Coronary artery (tissue), 2 donors: ENCODE measurements at regions not wholly inside any gene's neighbourhood (a gene's known extent, or its start where the extent isn't known, plus 50 kb on each side); places are given as distances from the start of the nearest gene placed in this dataset.

ENCODE experiments used
- DNase-seq: peaks from one replicate; pipeline ENCODE4 v3.0.0-alpha.2; 2017; ENCODE audit warnings: low spot score
- H3K27ac ChIP-seq, 2 donors: fragments of 200-600 bp; sonication (generic); one replicate each; pipeline ENCODE4 v1.5.1; 2016 to 2019
- H3K4me3 ChIP-seq: fragments of 200-600 bp; sonication (generic); 2 replicates; pipeline ENCODE4 v1.5.1; 2016; ENCODE audit warnings: mild to moderate bottlenecking, moderate library complexity
- TF ChIP-seq, protein P1 (sequence below): fragments of 200-600 bp; sonication (generic); IDR thresholded peaks from one replicate; pipeline ENCODE4 v1.5.1; 2019; ENCODE audit warnings: antibody characterized with exemption

DNA sequence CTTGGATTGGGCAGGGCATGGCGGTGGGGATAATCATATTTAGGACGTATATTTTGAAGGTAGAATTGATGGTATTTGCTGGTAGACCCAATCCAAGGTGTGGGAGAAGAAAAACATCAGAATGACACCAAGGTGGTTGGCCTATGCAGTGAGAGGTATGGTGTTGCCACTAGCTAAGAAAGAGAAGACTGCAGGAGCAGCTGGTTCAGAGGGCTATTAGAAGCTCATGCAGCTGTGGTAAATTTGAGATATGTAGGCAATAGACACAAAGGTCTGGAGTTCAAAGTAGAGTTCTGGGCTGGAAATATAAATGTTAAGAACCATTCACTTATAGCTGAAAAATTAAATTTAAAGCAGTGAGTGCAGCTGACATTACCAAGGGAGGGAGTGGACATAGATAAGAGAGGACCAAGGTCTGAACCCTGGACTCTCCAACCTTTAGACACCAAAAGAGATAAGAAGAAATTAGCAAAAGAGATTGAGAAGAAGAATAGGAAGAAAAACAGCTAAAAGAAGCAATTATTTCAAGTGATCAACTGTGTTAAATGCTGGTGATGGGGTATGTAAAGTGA lies 74.7 kb upstream of the FAM169A start:
- no peak overlapping the region for H3K27ac ChIP-seq
- DNase-seq, result no peak
- H3K4me3 ChIP-seq, result no peak overlapping the region
- TF ChIP-seq, protein P1, sequence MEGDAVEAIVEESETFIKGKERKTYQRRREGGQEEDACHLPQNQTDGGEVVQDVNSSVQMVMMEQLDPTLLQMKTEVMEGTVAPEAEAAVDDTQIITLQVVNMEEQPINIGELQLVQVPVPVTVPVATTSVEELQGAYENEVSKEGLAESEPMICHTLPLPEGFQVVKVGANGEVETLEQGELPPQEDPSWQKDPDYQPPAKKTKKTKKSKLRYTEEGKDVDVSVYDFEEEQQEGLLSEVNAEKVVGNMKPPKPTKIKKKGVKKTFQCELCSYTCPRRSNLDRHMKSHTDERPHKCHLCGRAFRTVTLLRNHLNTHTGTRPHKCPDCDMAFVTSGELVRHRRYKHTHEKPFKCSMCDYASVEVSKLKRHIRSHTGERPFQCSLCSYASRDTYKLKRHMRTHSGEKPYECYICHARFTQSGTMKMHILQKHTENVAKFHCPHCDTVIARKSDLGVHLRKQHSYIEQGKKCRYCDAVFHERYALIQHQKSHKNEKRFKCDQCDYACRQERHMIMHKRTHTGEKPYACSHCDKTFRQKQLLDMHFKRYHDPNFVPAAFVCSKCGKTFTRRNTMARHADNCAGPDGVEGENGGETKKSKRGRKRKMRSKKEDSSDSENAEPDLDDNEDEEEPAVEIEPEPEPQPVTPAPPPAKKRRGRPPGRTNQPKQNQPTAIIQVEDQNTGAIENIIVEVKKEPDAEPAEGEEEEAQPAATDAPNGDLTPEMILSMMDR, result no peak

DNA sequence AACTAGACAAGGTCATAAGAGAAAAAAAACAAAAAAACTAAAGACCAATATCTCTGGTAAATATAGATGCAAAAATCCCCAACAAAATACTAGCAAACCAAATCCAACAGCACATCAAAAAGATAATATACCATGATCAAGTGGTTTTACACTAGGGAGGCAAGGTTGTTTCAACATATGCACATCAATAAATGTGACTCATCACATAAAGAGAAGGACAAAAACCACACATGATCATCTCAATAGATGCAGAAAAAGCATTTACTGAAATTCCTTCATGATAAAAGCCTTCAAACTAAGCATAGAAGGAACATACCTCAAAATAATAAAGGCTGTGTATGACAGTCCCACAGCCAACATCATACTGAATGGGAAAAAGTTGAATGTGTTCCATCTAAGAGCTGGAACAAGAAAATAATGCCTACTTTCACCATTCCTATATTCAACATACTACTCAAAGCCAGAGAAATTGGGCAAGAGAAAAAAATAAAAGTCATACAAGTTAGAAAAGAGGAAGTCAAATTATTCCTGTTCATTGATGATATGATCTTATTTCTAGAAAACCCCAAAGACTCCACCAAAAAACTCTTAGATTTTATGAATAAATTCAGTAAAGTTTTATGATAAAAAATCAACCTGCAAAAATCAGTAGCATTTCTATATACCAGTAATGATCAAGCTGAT lies 72.2 kb upstream of the FAM169A start:
- TF ChIP-seq, protein P1, result no peak
- no peak overlapping the region for H3K27ac ChIP-seq
- no peak overlapping the region for H3K4me3 ChIP-seq
- DNase-seq, result no peak

DNA sequence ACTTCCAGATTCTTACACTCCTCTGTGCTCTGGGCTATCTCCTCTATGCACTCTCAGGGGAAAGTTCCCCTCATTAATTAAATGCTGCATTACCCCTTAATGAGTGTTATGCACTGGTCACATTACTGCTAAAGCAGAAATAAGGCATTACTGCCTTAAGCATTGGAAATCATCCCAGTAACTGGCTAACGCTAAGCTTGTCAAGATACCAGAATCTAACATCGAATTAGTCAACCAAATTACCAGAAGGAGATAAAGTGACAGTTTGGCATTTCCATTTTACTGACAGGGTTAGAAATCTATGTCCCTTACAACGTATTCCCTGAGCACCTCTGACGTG lies 69.5 kb upstream of the FAM169A start:
- no peak for DNase-seq
- Histone ChIP-seq H3K4me3 (peak overlapping the region; percentile 17), H3K27ac (peak overlapping the region in 1 of 2 donors; percentile 28)
- TF ChIP-seq, protein P1, result no peak

DNA sequence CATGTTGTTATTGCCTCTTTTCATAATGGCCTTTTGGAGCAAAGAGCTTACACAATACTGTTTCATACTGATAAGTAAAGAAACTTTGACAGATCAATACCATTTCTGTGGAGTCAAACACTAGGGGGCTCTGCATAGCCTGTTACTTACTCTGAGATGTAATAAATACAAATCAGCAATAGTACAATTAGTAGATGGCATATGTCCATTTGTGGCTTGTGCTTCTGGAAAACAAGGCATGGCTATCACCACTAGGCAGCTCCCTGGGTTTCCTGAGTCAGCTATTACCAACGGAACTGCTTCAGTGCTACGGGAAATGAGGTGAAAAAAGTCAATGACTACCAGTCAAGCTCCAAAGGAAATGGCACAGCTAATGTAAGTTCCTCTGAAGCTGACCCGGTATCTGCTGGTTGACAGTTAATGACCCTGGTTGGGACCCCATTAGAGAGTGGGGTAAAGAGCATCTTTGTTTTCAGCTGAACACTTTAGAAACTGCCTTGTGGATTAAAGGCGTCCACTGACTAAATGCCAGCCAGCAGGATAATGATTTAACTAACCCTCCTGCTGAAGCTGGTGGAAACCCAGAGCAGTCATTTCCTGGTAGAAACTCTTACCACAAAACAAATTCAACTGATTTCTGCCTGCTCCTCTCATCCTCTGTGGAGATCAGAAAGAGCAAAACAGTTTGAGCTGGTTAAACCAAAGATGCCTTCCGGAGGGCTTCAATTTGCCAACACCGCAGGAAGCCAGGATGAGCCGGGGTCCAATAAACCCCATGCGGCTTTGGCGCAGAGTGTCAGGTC lies 69.0 kb upstream of the FAM169A start:
- no peak for DNase-seq
- TF ChIP-seq, protein P1, result no peak
- peak overlapping the region in 1 of 2 donors; percentile 28 for H3K27ac ChIP-seq

DNA sequence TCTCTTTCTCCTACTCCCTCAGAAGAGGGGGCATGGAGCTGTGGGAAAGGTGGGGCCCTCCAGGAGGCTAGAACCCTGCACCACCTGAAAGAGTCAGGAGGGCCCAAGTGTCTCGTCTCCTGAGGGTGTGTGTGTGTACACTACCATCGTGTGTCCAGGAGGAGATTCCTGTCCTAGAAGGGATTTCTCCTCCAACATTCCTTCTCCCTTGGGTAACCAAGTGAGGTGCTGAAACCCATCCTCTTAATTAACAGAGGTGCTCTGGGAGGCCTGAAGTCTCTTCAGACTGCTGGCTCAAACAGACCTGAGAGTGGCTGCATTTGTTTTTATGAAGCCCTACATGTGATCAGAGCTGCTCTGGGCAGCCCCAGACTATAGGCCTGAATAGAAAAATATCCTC lies 61.1 kb upstream of the FAM169A start:
- TF ChIP-seq, protein P1, result no peak
- DNase-seq, result no peak
- H3K27ac ChIP-seq, result no peak overlapping the region
- no peak overlapping the region for H3K4me3 ChIP-seq

More for the DNA sequence above, 69.0 kb upstream of the FAM169A start:
- peak overlapping the region; percentile 17 for H3K4me3 ChIP-seq

DNA sequence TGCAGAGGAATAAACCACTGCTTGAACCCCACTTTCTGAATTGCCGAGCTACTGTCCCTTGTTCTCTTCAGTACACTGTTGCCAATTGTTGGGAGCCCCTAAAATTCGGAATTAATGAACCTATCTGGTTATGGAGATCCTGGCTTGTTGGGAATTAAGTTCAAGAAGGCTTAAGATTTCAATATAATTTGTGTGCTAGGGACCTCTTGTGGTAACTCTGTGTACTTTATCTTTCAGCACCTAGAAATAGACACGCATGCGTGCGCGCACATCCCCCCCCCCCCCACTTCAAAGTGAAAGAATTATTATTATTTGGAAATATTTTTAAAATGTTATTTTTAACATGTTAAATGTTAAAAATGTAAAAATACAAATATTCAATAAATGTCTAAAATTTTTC lies 53.3 kb upstream of the FAM169A start:
- TF ChIP-seq, protein P1, result no peak
- no peak for DNase-seq
- H3K27ac ChIP-seq, result no peak overlapping the region
- no peak overlapping the region for H3K4me3 ChIP-seq
